H1 (cell line): ENCODE measurements at regions not wholly inside any gene's neighbourhood (a gene's known extent, or its start where the extent isn't known, plus 50 kb on each side); places are given as distances from the start of the nearest gene placed in this dataset.

Experiments used
- CTCF ChIA-PET: fragments of 300-600 bp; sonication (Branson Sonifier 250); formaldehyde crosslinking; loops from one replicate; lab custom pipeline; 2021; ENCODE audit not compliant: partially characterized antibody; lab: Charles Lee
- POLR2A ChIA-PET: fragments of 300-600 bp; sonication (Branson Sonifier 250); formaldehyde crosslinking; loops from one replicate; lab custom pipeline; 2021; ENCODE audit warnings: inconsistent platforms; ENCODE audit not compliant: partially characterized antibody; lab: Charles Lee
- DNase-seq, 2 experiments: peaks; one replicate each; pipeline versions ENCODE4 v3.0.0 to v3.0.0-alpha.2; 2010 to 2022; ENCODE audit warnings: low spot score in 2 of 2, low read depth in 1 of 2, mixed read lengths in 1 of 2
- FAIRE-seq: peaks from 2 replicates; lab custom pipeline; 2011; peaks lifted over from hg19 to GRCh38; lab: Jason Lieb, UNC
- H2AFZ ChIP-seq: 2 replicates; pipeline ENCODE4 v1.8.1; 2012; ENCODE audit warnings: low read length, inconsistent platforms
- H2AK5ac ChIP-seq: 2 replicates; pipeline ENCODE4 v1.6.1; 2013; ENCODE audit warnings: low read depth, low read length
- H2BK120ac ChIP-seq: replicated peaks from 2 replicates; pipeline ENCODE3; 2013; ENCODE audit warnings: low read depth, low read length, inconsistent platforms
- H2BK12ac ChIP-seq: 2 replicates; pipeline ENCODE4 v1.6.1; 2013; ENCODE audit warnings: low read depth, low read length
- H2BK15ac ChIP-seq: 2 replicates; pipeline ENCODE4 v1.6.1; 2013; ENCODE audit warnings: low read length
- H2BK20ac ChIP-seq: 2 replicates; pipeline ENCODE4 v1.6.1; 2013; ENCODE audit warnings: low read length
- H2BK5ac ChIP-seq: 2 replicates; pipeline ENCODE4 v1.6.1; 2013; ENCODE audit warnings: low read depth, low read length
- H3K14ac ChIP-seq: 2 replicates; pipeline ENCODE4 v1.6.1; 2013; ENCODE audit warnings: inconsistent platforms; ENCODE audit not compliant: insufficient read length
- H3K18ac ChIP-seq: 2 replicates; pipeline ENCODE4 v1.6.1; 2013; ENCODE audit warnings: low read length; ENCODE audit errors: extremely low read depth
- H3K23ac ChIP-seq: 2 replicates; pipeline ENCODE4 v1.6.1; 2013; ENCODE audit warnings: inconsistent platforms; ENCODE audit not compliant: insufficient read length
- H3K23me2 ChIP-seq: 2 replicates; pipeline ENCODE4 v1.6.1; 2013; ENCODE audit warnings: low read depth, low read length
- H3K27ac ChIP-seq: 2 replicates; pipeline ENCODE4 v1.6.1; 2011; ENCODE audit warnings: low read depth, low read length, inconsistent platforms
- H3K27me3 ChIP-seq, 4 experiments: replicated peaks in 1 of 4; 1 replicate in 1 of 4; 2 replicates in 3 of 4; pipeline versions ENCODE4 v1.6.1 to v1.8.1; 2011 to 2013; ENCODE audit warnings: low read length in 3 of 4, mild to moderate bottlenecking in 3 of 4, inconsistent platforms in 2 of 4, mixed read lengths in 2 of 4, moderate library complexity in 1 of 4; ENCODE audit not compliant: control insufficient read depth in 3 of 4, insufficient read depth in 3 of 4; ENCODE audit errors: extremely low read depth in 1 of 4
- H3K36me3 ChIP-seq, 4 experiments: 2 replicates each; pipeline versions ENCODE4 v1.6.1 to v1.8.1; 2011 to 2013; ENCODE audit warnings: mild to moderate bottlenecking in 4 of 4, low read length in 3 of 4, moderate library complexity in 2 of 4, control low read depth in 1 of 4, inconsistent platforms in 1 of 4; ENCODE audit not compliant: insufficient read depth in 4 of 4, control insufficient read depth in 2 of 4
- H3K4ac ChIP-seq: replicated peaks from 2 replicates; pipeline ENCODE3; 2013; ENCODE audit warnings: low read length, low read depth, mixed read lengths, inconsistent platforms; ENCODE audit not compliant: insufficient read length
- H3K4me1 ChIP-seq, 4 experiments: replicated peaks in 1 of 4; 1 replicate in 1 of 4; 2 replicates in 3 of 4; pipeline versions ENCODE4 v1.6.1 to v1.8.1; 2011 to 2013; ENCODE audit warnings: low read length in 3 of 4, inconsistent platforms in 2 of 4, mixed read lengths in 1 of 4; ENCODE audit not compliant: insufficient read depth in 4 of 4, control insufficient read depth in 3 of 4
- H3K4me2 ChIP-seq, 2 experiments: 2 replicates each; pipeline versions ENCODE4 v1.6.1 to v1.8.1; 2011 to 2013; ENCODE audit warnings: low read depth in 2 of 2, low read length in 2 of 2, control low read depth in 1 of 2, inconsistent platforms in 1 of 2, mild to moderate bottlenecking in 1 of 2; ENCODE audit not compliant: insufficient read depth in 1 of 2
- H3K4me3 ChIP-seq, 4 experiments: fragments of 200-600, 300-600 bp in 1 of 4; sonication (generic), shearing (Covaris generic), sonication (Bioruptor Twin) in 1 of 4; 2 replicates each; pipeline versions ENCODE4 v1.5.1 to v1.8.1; 2011 to 2016; ENCODE audit warnings: low read length in 4 of 4, low read depth in 3 of 4, control low read depth in 2 of 4, inconsistent platforms in 2 of 4, mild to moderate bottlenecking in 2 of 4, mixed read lengths in 1 of 4, moderate library complexity in 1 of 4; ENCODE audit not compliant: insufficient read depth in 2 of 4; ENCODE audit errors: extremely low read depth in 1 of 4
- H3K56ac ChIP-seq: replicated peaks from 2 replicates; pipeline ENCODE3; 2013; ENCODE audit warnings: low read depth, mild to moderate bottlenecking, mixed read lengths, low read length, inconsistent platforms; ENCODE audit not compliant: insufficient read length
- H3K79me1 ChIP-seq: 2 replicates; pipeline ENCODE4 v1.6.1; 2013; ENCODE audit warnings: low read depth, low read length, control low read depth
- H3K79me2 ChIP-seq, 2 experiments: 2 replicates each; pipeline versions ENCODE4 v1.6.1 to v1.8.1; 2012 to 2013; ENCODE audit warnings: low read length in 2 of 2, mild to moderate bottlenecking in 2 of 2, inconsistent platforms in 1 of 2; ENCODE audit not compliant: insufficient read depth in 2 of 2, control insufficient read depth in 1 of 2
- H3K9ac ChIP-seq, 4 experiments: replicated peaks in 1 of 4; 1 replicate in 1 of 4; 2 replicates in 3 of 4; pipeline versions ENCODE4 v1.6.1 to v1.8.1; 2011 to 2013; ENCODE audit warnings: low read depth in 3 of 4, low read length in 3 of 4, control low read depth in 2 of 4, mild to moderate bottlenecking in 2 of 4, moderate library complexity in 2 of 4, inconsistent platforms in 1 of 4; ENCODE audit errors: extremely low read depth in 1 of 4
- H3K9me3 ChIP-seq, 2 experiments: 2 replicates each; pipeline versions ENCODE4 v1.6.1 to v1.8.1; 2012 to 2013; ENCODE audit warnings: mild to moderate bottlenecking in 2 of 2, moderate library complexity in 2 of 2, control low read depth in 1 of 2, inconsistent platforms in 1 of 2, low read depth in 1 of 2, low read length in 1 of 2, mixed read lengths in 1 of 2; ENCODE audit not compliant: insufficient read depth in 2 of 2
- H4K20me1 ChIP-seq, 2 experiments: replicated peaks in 1 of 2; 2 replicates each; pipeline versions ENCODE3 to v1.8.1; 2011 to 2013; ENCODE audit warnings: inconsistent platforms in 2 of 2, low read length in 2 of 2, mild to moderate bottlenecking in 1 of 2; ENCODE audit not compliant: insufficient read depth in 2 of 2, control insufficient read depth in 1 of 2
- H4K5ac ChIP-seq: 2 replicates; pipeline ENCODE4 v1.6.1; 2013; ENCODE audit warnings: low read length, low read depth, mixed read lengths, inconsistent platforms; ENCODE audit not compliant: insufficient read length
- H4K8ac ChIP-seq: 2 replicates; pipeline ENCODE4 v1.8.0; 2013; ENCODE audit warnings: mild to moderate bottlenecking, moderate library complexity, low read length, inconsistent platforms; ENCODE audit not compliant: insufficient read depth; ENCODE audit errors: extremely low read depth
- H4K91ac ChIP-seq: replicated peaks from 2 replicates; pipeline ENCODE3; 2013; ENCODE audit warnings: low read length, mixed read lengths, inconsistent platforms; ENCODE audit not compliant: insufficient read length
- KDM1A ChIP-seq: fragments of 200-600, 300-600 bp; sonication (generic); IDR thresholded peaks from 2 replicates; pipeline ENCODE4 v1.7.1; 2016; ENCODE audit warnings: mild to moderate bottlenecking, low read length, borderline replicate concordance
- POLR2AphosphoS5 ChIP-seq: IDR thresholded peaks from 2 replicates; pipeline ENCODE4 v1.6.1; 2011; ENCODE audit warnings: low read depth, low read length
- SP4 ChIP-seq: IDR thresholded peaks from 2 replicates; pipeline ENCODE4 v1.6.1; 2012; ENCODE audit warnings: low read length, inconsistent platforms
- TAF1 ChIP-seq: IDR thresholded peaks from 2 replicates; pipeline ENCODE4 v1.6.1; 2011; ENCODE audit warnings: mild to moderate bottlenecking, low read depth, low read length
- TEAD4 ChIP-seq: IDR thresholded peaks from 2 replicates; pipeline ENCODE4 v1.6.1; 2012; ENCODE audit warnings: low read depth, low read length, inconsistent platforms, mixed read lengths
- WGBS, 2 experiments: shearing (Covaris generic) in 1 of 2; methylation state at CpG; one replicate each; pipeline versions ENCODE4 v1.1.6 to v1.1.7; 2013 to 2015; ENCODE audit warnings: low lambda C conversion rate in 2 of 2, mixed read lengths in 2 of 2, inconsistent platforms in 1 of 2, low coverage in 1 of 2, missing lambda C conversion rate in 1 of 2; ENCODE audit not compliant: insufficient replicate concordance in 2 of 2, insufficient coverage in 1 of 2, insufficient read length in 1 of 2; ENCODE audit errors: extremely low coverage in 1 of 2, missing lambda C conversion rate in 1 of 2; 5-methylcytosine and 5-hydroxymethylcytosine counted together

GRCh38 chr2:12341215-12341614, 375.5 kb upstream of the TRIB2 start:
- Histone ChIP-seq H3K9ac (no peak overlapping the region), H2BK120ac (no peak overlapping the region), H3K14ac (no peak overlapping the region), H4K8ac (no peak overlapping the region), H2BK5ac (no peak overlapping the region), H3K9me3 (no peaks in the 10 kb centered on the region), H3K56ac (no peak overlapping the region), H2BK12ac (no peak overlapping the region), H2AK5ac (no peak overlapping the region), H3K36me3 (no peaks in the 10 kb centered on the region; a peak in 1 of 8 replicates), H2BK20ac (no peak overlapping the region), H3K23ac (no peak overlapping the region), H3K79me1 (no peaks in the 10 kb centered on the region), H3K23me2 (no peaks in the 10 kb centered on the region), H3K18ac (no peak overlapping the region), H2BK15ac (no peak overlapping the region), H4K91ac (no peak overlapping the region), H3K27ac (no peak overlapping the region), H3K27me3 (no peaks in the 10 kb centered on the region), H3K4me1 (no peaks in the 10 kb centered on the region), H3K4ac (no peak overlapping the region), H3K79me2 (no peaks in the 10 kb centered on the region), H2AFZ (no peak overlapping the region), H3K4me2 (no peak overlapping the region), H4K5ac (no peak overlapping the region), H3K4me3 (no peak overlapping the region), H4K20me1 (no peaks in the 10 kb centered on the region)
- CTCF ChIA-PET: no interaction called here
- DNase-seq (no peak), FAIRE-seq (no peak)
- 83% methylated on average over 1 of the region's 1 CpG; no CpG with 5 or more reads in 1 of the 2 experiments for WGBS, 2 experiments
- no peak for TF ChIP-seq POLR2AphosphoS5
- TF ChIP-seq SP4: no peak
- no peak for TF ChIP-seq KDM1A
- TF ChIP-seq TEAD4: no peak
- no peak for TF ChIP-seq TAF1
- POLR2A ChIA-PET: no interaction called here
